ENCODE measurements at regions not wholly inside any gene's neighbourhood (a gene's known extent, or its start where the extent isn't known, plus 50 kb on each side); places are given as distances from the start of the nearest gene placed in this dataset.

GRCh38 chr1:177631770-177632169, 338.1 kb downstream of the SEC16B start:
- no peak for TF ChIP-seq CTCF (IDR thresholded peaks at IDR 0.05)
- no peak for TF ChIP-seq POLR2AphosphoS5 (IDR thresholded peaks at IDR 0.05; ENCODE audit: insufficient read depth in 1 of 2, low read depth in 1 of 2)
- TF ChIP-seq POLR2A (IDR thresholded peaks at IDR 0.05) = no peak
